DND-41 (cell line): ENCODE measurements at regions not wholly inside any gene's neighbourhood (a gene's known extent, or its start where the extent isn't known, plus 50 kb on each side); places are given as distances from the start of the nearest gene placed in this dataset.
"Not testable (repeated sequence)": the region's sequence is repeated elsewhere in the genome, so short reads cannot be mapped to it uniquely, and the experiment has no call there.

Experiments
- ATAC-seq: fragments of 200-7000 bp; cut with Tn5 transposase; 3 replicates; pipeline ENCODE4 v1.9.1; 2021; ENCODE audit warnings: low read depth; ENCODE audit not compliant: insufficient read depth
- DNase-seq: peaks from one replicate; pipeline ENCODE4 v3.0.0-alpha.2; 2020
- H2AFZ ChIP-seq: 2 replicates; pipeline ENCODE4 v1.6.0; 2012; ENCODE audit warnings: low read depth, low read length
- H3K27ac ChIP-seq: 2 replicates; pipeline ENCODE4 v1.5.1; 2012; ENCODE audit warnings: low read length, inconsistent platforms
- H3K27me3 ChIP-seq: fragments of 200-600 bp; sonication (generic); 2 replicates; pipeline ENCODE4 v1.6.0; 2012; ENCODE audit warnings: low read length, mild to moderate bottlenecking, inconsistent platforms; ENCODE audit not compliant: insufficient read depth, poor library complexity
- H3K36me3 ChIP-seq: 2 replicates; pipeline ENCODE4 v1.5.1; 2012; ENCODE audit warnings: low read length, inconsistent platforms; ENCODE audit not compliant: insufficient read depth
- H3K4me1 ChIP-seq: 2 replicates; pipeline ENCODE4 v1.5.1; 2012; ENCODE audit warnings: mild to moderate bottlenecking, low read length; ENCODE audit not compliant: insufficient read depth
- H3K4me2 ChIP-seq: 2 replicates; pipeline ENCODE4 v1.6.0; 2012; ENCODE audit warnings: mild to moderate bottlenecking, moderate library complexity, low read length, inconsistent platforms; ENCODE audit not compliant: insufficient read depth
- H3K4me3 ChIP-seq, 2 experiments: fragments of 200-600 bp in 1 of 2; shearing (Covaris generic) in 1 of 2; 2 replicates each; pipeline ENCODE4 v1.5.1; 2012 to 2016; ENCODE audit warnings: inconsistent platforms in 2 of 2, low read length in 2 of 2, mild to moderate bottlenecking in 2 of 2, low read depth in 1 of 2, moderate library complexity in 1 of 2
- H3K79me2 ChIP-seq: 2 replicates; pipeline ENCODE4 v1.6.0; 2012; ENCODE audit warnings: low read length, inconsistent platforms; ENCODE audit not compliant: insufficient read depth
- H3K9ac ChIP-seq: 2 replicates; pipeline ENCODE4 v1.6.0; 2012; ENCODE audit warnings: low read depth, mild to moderate bottlenecking, inconsistent platforms, low read length, moderate library complexity
- H3K9me3 ChIP-seq: 2 replicates; pipeline ENCODE4 v1.5.1; 2012; ENCODE audit warnings: low read length, moderate library complexity, mild to moderate bottlenecking, inconsistent platforms; ENCODE audit not compliant: insufficient read depth, severe bottlenecking
- H4K20me1 ChIP-seq: 2 replicates; pipeline ENCODE4 v1.6.0; 2012; ENCODE audit warnings: low read length; ENCODE audit not compliant: insufficient read depth
- EZH2 ChIP-seq: IDR thresholded peaks from 3 replicates; pipeline ENCODE4 v1.6.1; 2012; ENCODE audit warnings: borderline replicate concordance, low read depth, mild to moderate bottlenecking, moderate library complexity, low read length, inconsistent platforms; ENCODE audit not compliant: severe bottlenecking
- TF ChIP-seq, protein P1 (sequence below): IDR thresholded peaks from 2 replicates; pipeline ENCODE4 v1.5.1; 2012; ENCODE audit warnings: borderline replicate concordance, low read length, moderate library complexity, mild to moderate bottlenecking; ENCODE audit not compliant: poor library complexity, severe bottlenecking; ENCODE audit errors: extremely low read depth

DNA sequence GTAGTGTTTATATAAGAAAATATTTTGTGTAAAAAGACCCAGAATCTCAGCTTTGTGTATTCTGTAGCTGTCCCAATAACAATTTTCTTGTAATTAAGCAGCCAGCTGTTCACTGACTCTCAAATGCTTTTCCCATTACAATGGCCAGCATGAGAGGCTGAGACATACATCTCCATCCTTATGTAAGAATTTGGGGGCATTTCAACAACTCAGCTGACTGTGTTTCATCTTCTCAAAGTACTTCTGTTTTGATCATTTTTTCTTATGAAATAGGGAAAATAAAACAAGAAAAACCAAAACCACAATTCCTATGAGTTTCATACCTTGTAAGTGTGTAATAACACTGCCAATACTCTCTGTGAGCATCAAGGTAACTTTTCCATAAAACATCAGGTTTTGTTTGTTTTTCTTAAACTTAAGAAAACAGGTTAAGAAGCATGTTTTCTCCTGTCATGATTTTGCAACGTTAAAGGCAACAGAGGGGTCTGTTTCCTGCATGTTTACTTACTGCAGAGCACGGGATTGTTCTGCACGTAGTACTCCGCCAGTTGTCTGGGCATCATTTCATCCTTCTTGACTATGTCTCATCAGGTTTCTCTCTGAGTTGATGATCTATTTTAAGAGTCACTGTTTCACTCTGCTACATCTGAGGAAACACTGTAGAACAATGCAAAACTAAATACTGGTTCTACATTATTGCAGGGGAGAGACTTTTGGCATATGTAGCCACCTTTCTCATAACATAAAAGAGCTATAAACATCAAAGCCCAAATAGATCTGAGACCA, 62.9 kb upstream of the CYRIA start:
- H3K4me3 ChIP-seq, result no peak overlapping the region
- H3K4me2 ChIP-seq, result no peak overlapping the region

DNA sequence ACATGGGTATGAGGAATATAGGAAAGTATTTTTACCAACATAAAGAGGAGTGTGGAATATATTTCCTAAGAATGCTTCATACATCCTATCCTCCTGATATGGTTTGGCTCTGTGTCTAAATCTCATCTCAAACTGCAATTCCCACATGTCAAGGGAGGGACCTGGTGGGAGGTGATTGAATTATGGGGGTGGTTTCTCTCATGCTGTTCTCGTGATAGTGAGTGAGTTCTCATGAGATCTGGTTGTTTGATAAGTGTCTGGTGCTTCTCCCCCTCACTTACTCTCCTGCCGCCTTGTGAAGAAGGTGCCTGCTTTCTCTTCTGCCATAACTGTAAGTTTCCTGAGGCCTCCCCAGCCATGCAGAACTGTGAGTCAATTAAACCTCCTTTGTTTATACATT, 62.2 kb upstream of the CYRIA start:
- not testable (repeated sequence) for H3K4me2 ChIP-seq, H3K9ac ChIP-seq, H3K4me3 ChIP-seq, H3K36me3 ChIP-seq, H3K4me1 ChIP-seq, DNase-seq, H3K9me3 ChIP-seq, ATAC-seq, H3K27ac ChIP-seq, H3K27me3 ChIP-seq, H3K79me2 ChIP-seq, H4K20me1 ChIP-seq, H2AFZ ChIP-seq

More for the DNA sequence above, 62.9 kb upstream of the CYRIA start:
- ATAC-seq (no peak), DNase-seq (no peak)
- Histone ChIP-seq H3K36me3 (no peaks in the 10 kb centered on the region), H3K79me2 (no peaks in the 10 kb centered on the region), H3K9me3 (no peaks in the 10 kb centered on the region), H4K20me1 (no peaks in the 10 kb centered on the region), H3K27me3 (no peaks in the 10 kb centered on the region), H3K27ac (no peak overlapping the region), H3K4me1 (no peaks in the 10 kb centered on the region), H2AFZ (no peak overlapping the region), H3K9ac (no peak overlapping the region)
- no peak for TF ChIP-seq EZH2
- TF ChIP-seq, protein P1, sequence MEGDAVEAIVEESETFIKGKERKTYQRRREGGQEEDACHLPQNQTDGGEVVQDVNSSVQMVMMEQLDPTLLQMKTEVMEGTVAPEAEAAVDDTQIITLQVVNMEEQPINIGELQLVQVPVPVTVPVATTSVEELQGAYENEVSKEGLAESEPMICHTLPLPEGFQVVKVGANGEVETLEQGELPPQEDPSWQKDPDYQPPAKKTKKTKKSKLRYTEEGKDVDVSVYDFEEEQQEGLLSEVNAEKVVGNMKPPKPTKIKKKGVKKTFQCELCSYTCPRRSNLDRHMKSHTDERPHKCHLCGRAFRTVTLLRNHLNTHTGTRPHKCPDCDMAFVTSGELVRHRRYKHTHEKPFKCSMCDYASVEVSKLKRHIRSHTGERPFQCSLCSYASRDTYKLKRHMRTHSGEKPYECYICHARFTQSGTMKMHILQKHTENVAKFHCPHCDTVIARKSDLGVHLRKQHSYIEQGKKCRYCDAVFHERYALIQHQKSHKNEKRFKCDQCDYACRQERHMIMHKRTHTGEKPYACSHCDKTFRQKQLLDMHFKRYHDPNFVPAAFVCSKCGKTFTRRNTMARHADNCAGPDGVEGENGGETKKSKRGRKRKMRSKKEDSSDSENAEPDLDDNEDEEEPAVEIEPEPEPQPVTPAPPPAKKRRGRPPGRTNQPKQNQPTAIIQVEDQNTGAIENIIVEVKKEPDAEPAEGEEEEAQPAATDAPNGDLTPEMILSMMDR, result no peak

DNA sequence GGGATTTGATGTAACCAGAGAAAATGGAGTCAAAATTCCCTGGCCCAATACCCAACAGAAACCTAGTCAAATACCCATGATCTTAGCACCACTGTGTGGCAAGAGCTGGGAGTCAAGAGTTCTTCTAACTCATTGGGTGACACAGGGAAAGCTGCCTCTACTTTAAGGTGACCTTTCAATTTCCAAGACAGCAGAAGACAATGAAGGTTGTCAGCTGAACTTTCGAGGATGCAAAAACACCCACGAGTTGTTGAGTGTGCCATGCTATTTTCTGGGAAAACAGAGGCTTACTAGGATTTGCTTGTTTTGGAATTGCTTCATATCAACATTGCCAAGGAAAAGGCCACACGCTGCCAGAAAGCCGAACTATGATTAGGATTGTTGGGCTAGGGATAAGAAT, 61.6 kb upstream of the CYRIA start:
- no peak for DNase-seq
- no peaks in the 10 kb centered on the region for H3K36me3 ChIP-seq
- ATAC-seq, result no peak

DNA sequence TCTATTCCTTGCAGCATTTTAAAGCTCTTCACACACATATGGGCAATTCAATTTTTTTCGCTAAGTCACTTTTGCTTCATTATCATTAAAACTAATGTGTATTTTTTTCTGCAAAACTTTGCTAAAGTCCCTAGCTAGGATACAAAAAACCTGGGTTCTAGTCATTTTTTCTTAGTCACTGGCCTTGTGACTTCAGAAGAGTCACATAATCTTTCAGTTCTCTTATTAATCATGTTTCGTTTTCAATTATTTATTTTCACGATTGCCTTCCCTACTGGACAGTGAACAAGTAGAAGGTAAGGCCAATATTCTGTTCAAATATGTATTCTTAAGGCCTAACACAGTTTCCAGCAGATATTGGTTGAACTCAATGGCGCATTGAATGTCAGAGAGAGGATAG, 60.9 kb upstream of the CYRIA start:
- ATAC-seq, result no peak
- DNase-seq, result no peak
- no peak overlapping the region for H3K4me3 ChIP-seq
- no peaks in the 10 kb centered on the region for H3K79me2 ChIP-seq
- H4K20me1 ChIP-seq, result no peaks in the 10 kb centered on the region
- H3K4me2 ChIP-seq, result no peak overlapping the region
- H3K9ac ChIP-seq, result no peak overlapping the region
- no peak overlapping the region for H3K27ac ChIP-seq
- no peaks in the 10 kb centered on the region for H3K27me3 ChIP-seq
- H3K4me1 ChIP-seq, result no peaks in the 10 kb centered on the region
- no peak overlapping the region for H2AFZ ChIP-seq
- no peaks in the 10 kb centered on the region for H3K36me3 ChIP-seq
- TF ChIP-seq EZH2, result no peak
- TF ChIP-seq, protein P1, result no peak
- H3K9me3 ChIP-seq, result no peaks in the 10 kb centered on the region

More for the DNA sequence above, 61.6 kb upstream of the CYRIA start:
- no peaks in the 10 kb centered on the region for H4K20me1 ChIP-seq
- no peak overlapping the region for H2AFZ ChIP-seq
- TF ChIP-seq, protein P1, result no peak
- no peak for TF ChIP-seq EZH2
- H3K9ac ChIP-seq, result no peak overlapping the region
- H3K27ac ChIP-seq, result no peak overlapping the region
- H3K4me3 ChIP-seq, result no peak overlapping the region
- no peaks in the 10 kb centered on the region for H3K4me1 ChIP-seq
- H3K4me2 ChIP-seq, result no peak overlapping the region
- no peaks in the 10 kb centered on the region for H3K27me3 ChIP-seq
- H3K9me3 ChIP-seq, result no peaks in the 10 kb centered on the region
- no peaks in the 10 kb centered on the region for H3K79me2 ChIP-seq
